HEK293T (cell line): ENCODE measurements at regions not wholly inside any gene's neighbourhood (a gene's known extent, or its start where the extent isn't known, plus 50 kb on each side); places are given as distances from the start of the nearest gene placed in this dataset.

Experiments used
- CTCF ChIA-PET: fragments of 350-600 bp; formaldehyde crosslinking; extraction: SDS; loops from one replicate; lab custom pipeline; 2021; ENCODE audit warnings: antibody characterized with exemption, inconsistent platforms; lab: Yijun Ruan, JAX
- POLR2A ChIA-PET: fragments of 350-600 bp; formaldehyde crosslinking; extraction: SDS; loops from one replicate; lab custom pipeline; 2020; ENCODE audit warnings: antibody characterized with exemption, inconsistent platforms; lab: Yijun Ruan, JAX
- DNase-seq: peaks from one replicate; pipeline ENCODE4 v3.0.0; 2012; ENCODE audit warnings: mixed read lengths; ENCODE audit errors: extremely low spot score
- ARNT ChIP-seq: fragments of 450-650 bp; IDR thresholded peaks from 2 replicates; pipeline ENCODE4 v1.6.1; 2017; ENCODE audit warnings: mild to moderate bottlenecking
- BHLHE40 ChIP-seq: fragments of 450-650 bp; IDR thresholded peaks from 2 replicates; pipeline ENCODE4 v1.6.1; 2016; ENCODE audit warnings: mild to moderate bottlenecking, moderate library complexity, borderline replicate concordance
- CTBP1 ChIP-seq: fragments of 450-650 bp; IDR thresholded peaks from 2 replicates; pipeline ENCODE4 v1.6.1; 2016; ENCODE audit warnings: borderline replicate concordance
- ELF4 ChIP-seq: fragments of 450-650 bp; IDR thresholded peaks from 2 replicates; pipeline ENCODE4 v1.6.1; 2017; ENCODE audit warnings: antibody characterized with exemption
- FOXA1 ChIP-seq: fragments of 450-650 bp; IDR thresholded peaks from 2 replicates; pipeline ENCODE4 v1.6.1; 2016; ENCODE audit warnings: mild to moderate bottlenecking
- FOXK2 ChIP-seq: fragments of 450-650 bp; IDR thresholded peaks from 2 replicates; pipeline ENCODE4 v1.6.1; 2016; ENCODE audit warnings: mild to moderate bottlenecking
- FOXM1 ChIP-seq: fragments of 450-650 bp; IDR thresholded peaks from 2 replicates; pipeline ENCODE4 v1.6.1; 2017; ENCODE audit warnings: mild to moderate bottlenecking, borderline replicate concordance
- HDGF ChIP-seq: fragments of 450-650 bp; IDR thresholded peaks from 2 replicates; pipeline ENCODE4 v1.6.1; 2017; ENCODE audit warnings: antibody characterized with exemption, borderline replicate concordance
- L3MBTL2 ChIP-seq: fragments of 450-650 bp; conservative IDR thresholded peaks from 2 replicates; pipeline ENCODE4 v1.6.1; 2016; ENCODE audit warnings: mild to moderate bottlenecking
- LEF1 ChIP-seq: fragments of 450-650 bp; IDR thresholded peaks from 2 replicates; pipeline ENCODE4 v1.6.1; 2017; ENCODE audit warnings: mild to moderate bottlenecking, borderline replicate concordance
- NFRKB ChIP-seq: fragments of 450-650 bp; IDR thresholded peaks from 2 replicates; pipeline ENCODE4 v1.6.1; 2016; ENCODE audit warnings: mild to moderate bottlenecking, moderate library complexity
- SP1 ChIP-seq: fragments of 450-650 bp; IDR thresholded peaks from 2 replicates; pipeline ENCODE4 v1.6.1; 2017
- SUZ12 ChIP-seq: fragments of 450-650 bp; IDR thresholded peaks from 2 replicates; pipeline ENCODE4 v1.6.1; 2016; ENCODE audit warnings: mild to moderate bottlenecking
- TARDBP ChIP-seq: fragments of 450-650 bp; IDR thresholded peaks from 2 replicates; pipeline ENCODE4 v1.6.1; 2016
- ZNF384 ChIP-seq: fragments of 450-650 bp; IDR thresholded peaks from 2 replicates; pipeline ENCODE4 v1.6.1; 2016
- TF ChIP-seq, protein P1 (sequence below): fragments of 450-650 bp; IDR thresholded peaks from 2 replicates; pipeline ENCODE4 v1.6.1; 2016

DNA sequence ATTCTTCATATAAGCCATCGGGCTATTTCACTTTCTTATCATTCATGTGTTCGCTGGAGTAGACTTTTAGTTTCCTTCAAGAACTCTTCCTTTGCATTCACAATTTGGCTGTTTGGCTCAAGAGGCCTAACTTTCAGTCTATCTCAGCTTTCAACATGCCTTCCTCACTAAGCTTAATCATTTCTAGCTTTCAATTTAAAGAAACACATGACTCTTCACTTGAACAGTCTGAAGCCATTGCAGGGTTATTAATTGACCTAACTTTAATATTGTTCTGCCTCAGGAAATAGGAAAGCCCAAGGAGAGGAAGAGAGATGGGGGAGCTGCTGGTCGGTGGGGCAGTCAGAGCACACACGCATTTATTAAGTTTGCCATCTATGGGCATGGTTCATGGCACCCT is 158.1 kb downstream of the SUCLA2 start:
- TF ChIP-seq SUZ12 (no peak), ARNT (no peak), SP1 (no peak), FOXA1 (no peak), L3MBTL2 (no peak), TARDBP (no peak)
- TF ChIP-seq, protein P1, sequence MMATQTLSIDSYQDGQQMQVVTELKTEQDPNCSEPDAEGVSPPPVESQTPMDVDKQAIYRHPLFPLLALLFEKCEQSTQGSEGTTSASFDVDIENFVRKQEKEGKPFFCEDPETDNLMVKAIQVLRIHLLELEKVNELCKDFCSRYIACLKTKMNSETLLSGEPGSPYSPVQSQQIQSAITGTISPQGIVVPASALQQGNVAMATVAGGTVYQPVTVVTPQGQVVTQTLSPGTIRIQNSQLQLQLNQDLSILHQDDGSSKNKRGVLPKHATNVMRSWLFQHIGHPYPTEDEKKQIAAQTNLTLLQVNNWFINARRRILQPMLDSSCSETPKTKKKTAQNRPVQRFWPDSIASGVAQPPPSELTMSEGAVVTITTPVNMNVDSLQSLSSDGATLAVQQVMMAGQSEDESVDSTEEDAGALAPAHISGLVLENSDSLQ: no peak
- DNase-seq: no peak
- POLR2A ChIA-PET: no interaction called here
- CTCF ChIA-PET: no interaction called here

DNA sequence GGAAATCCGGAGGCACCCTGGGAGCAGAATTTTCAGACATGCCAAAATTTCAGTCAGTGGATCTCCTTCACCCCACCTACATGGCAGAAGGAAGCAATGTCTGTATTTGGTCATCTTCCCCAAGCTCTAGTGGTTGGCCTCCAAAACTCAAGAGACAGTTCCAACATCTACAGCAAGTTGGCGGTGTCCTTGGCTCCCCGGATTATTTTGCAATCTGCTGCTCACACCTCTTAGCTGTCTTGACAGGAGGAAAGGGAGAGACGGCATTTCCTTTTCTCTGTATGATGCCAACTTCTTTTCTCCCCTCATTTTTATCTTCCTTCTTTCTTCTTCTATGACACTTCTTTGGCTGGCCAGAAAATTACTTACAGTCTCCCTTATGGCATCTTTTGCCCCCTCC is 159.9 kb downstream of the SUCLA2 start:
- no peak for DNase-seq
- ChIA-PET POLR2A (no interaction called here), CTCF (no interaction called here)
- no peak for TF ChIP-seq SP1
- no peak for TF ChIP-seq FOXM1
- no peak for TF ChIP-seq NFRKB
- TF ChIP-seq ELF4: no peak
- TF ChIP-seq SUZ12: no peak
- no peak for TF ChIP-seq L3MBTL2
- TF ChIP-seq LEF1: no peak
- no peak for TF ChIP-seq FOXK2
- no peak for TF ChIP-seq ZNF384
- no peak for TF ChIP-seq ARNT
- no peak for TF ChIP-seq TARDBP
- TF ChIP-seq, protein P1: no peak
- no peak for TF ChIP-seq HDGF
- no peak for TF ChIP-seq BHLHE40
- TF ChIP-seq FOXA1: no peak
- no peak for TF ChIP-seq CTBP1

DNA sequence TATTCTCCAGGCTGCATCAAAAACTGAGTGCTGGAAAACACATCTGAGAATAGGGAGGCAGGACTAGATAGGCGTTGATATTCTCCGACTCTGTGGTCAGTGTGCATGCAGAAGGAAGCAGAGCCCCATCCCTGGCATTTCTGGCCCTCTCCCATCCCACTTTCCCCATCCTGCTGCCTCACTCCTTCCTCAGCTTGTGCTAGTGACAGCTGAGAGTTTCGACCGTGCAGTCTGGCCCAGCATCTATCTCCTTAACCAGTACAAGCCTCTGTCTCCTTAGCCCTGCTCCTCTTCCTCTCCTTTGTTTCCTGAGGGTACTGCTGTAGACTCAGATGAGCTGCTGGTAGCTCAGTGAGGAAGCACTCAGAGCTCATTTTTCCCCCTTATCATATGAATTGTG is 163.2 kb downstream of the SUCLA2 start:
- no peak for DNase-seq
- POLR2A ChIA-PET: no interaction called here
- TF ChIP-seq SP1 (no peak), FOXA1 (no peak), SUZ12 (no peak), HDGF (no peak), LEF1 (no peak), FOXM1 (no peak), ZNF384 (no peak)
- TF ChIP-seq, protein P1: no peak
- CTCF ChIA-PET: no interaction called here

DNA sequence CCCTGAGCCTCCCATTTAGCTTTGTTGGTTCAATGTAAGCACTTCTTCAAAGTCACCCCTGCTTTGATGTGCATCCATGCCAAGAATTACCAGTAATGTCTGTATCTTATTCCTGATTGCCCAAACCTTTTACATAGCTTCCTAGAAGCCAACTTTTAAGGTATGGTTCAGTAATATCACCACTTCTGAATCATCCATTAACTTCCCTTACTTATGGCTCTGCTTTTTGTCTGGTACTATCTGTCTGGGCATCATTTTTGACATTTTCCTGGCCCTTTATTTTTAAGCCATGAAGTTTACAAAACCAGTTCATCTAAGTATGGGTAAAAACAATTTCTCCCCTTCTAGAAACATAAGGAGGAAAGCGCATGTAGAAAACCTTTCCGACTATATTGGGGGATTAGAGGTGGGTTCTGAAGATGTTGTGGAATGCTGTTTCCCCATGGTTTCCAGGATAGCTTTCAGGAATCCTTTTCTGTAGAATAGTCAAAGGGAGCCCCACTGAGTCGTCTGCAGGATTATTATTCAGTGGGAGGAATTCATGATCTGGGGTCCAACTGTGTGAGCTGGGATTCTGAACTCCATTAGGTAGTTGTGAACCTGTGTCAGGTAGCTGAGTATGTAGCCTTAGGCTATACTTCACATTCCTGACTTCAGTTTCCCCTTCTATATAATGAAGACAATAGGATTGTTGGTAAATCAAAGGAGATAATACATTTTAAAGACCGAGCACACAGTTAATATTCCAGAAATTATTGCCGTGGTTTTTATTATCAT is 163.8 kb downstream of the SUCLA2 start:
- POLR2A ChIA-PET: no interaction called here
- CTCF ChIA-PET: no interaction called here
- DNase-seq: no peak
- no peak for TF ChIP-seq SP1
- TF ChIP-seq, protein P1: no peak
- TF ChIP-seq FOXA1: no peak
- TF ChIP-seq L3MBTL2: no peak
- no peak for TF ChIP-seq SUZ12
- TF ChIP-seq CTBP1: no peak

DNA sequence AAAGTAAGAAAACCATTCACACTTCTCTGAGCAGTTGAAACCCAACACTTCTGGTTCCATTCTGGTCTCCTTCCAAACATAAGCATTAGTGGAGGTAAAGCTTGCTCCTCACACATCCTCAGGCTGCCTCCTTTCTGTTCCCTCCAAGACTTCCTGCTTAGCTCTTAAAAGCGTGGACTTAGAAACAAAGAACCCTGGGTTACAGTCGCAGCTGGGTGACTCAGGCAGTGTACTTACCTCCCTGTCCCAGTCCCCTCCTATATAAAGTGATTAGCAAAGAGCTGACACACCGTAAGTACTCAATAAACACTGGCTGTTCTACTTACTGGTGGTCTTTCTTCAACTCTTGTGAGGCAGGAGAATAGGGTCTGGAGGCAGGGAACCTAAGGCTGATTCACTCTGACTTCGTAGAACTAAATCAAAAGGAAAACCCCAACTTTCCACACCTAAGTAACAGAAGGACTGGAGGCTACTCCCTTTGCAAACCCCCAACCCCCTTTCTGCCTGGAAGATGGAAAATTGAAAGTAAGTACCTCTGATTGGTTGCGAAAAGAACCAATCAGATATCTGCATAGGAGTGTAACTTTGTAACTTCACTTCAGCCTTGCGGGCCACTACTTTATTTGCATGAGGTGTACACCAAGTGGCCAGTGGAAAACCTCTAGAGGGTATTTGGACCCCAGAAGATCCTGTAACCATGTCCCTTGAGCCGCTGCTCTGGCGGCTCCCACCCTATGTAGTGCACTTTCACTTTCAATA is 165.4 kb downstream of the SUCLA2 start:
- no peak for DNase-seq
- TF ChIP-seq SP1 (no peak), ELF4 (no peak), L3MBTL2 (no peak), FOXM1 (no peak), SUZ12 (no peak), ARNT (no peak), LEF1 (no peak), FOXA1 (no peak), NFRKB (no peak), BHLHE40 (no peak), HDGF (no peak), TARDBP (no peak), FOXK2 (no peak), ZNF384 (no peak)
- TF ChIP-seq, protein P1: no peak

More for the DNA sequence above, 165.4 kb downstream of the SUCLA2 start:
- POLR2A ChIA-PET: no interaction called here
- CTCF ChIA-PET: no interaction called here
